ENCODE measurements at regions not wholly inside any gene's neighbourhood (a gene's known extent, or its start where the extent isn't known, plus 50 kb on each side); places are given as distances from the start of the nearest gene placed in this dataset.

- H3K27me3 ChIP-seq, result no peaks in the 10 kb centered on the region
- H3K4me3 ChIP-seq, result no peak overlapping the region
- H3K9me3 ChIP-seq (ENCODE audit: low read depth), result no peaks in the 10 kb centered on the region
- TF ChIP-seq CTCF (IDR thresholded peaks at IDR 0.05; ENCODE audit: low read depth, low read length), result no peak
- no peaks in the 10 kb centered on the region for H3K4me1 ChIP-seq (ENCODE audit: low read depth)
- DNase-seq (ENCODE audit: low read depth in 1 of 2, low spot score in 1 of 2), result no peak
- no peak overlapping the region for H3K27ac ChIP-seq
- no peaks in the 10 kb centered on the region for H3K36me3 ChIP-seq
These were observed 388.7 kb upstream of the SEMA3A start for GRCh38 chr7:84583331-84583730.

- no peak for TF ChIP-seq CTCF (IDR thresholded peaks at IDR 0.05; ENCODE audit: low read depth, low read length)
- no peak overlapping the region for H3K27ac ChIP-seq
- H3K9me3 ChIP-seq (ENCODE audit: low read depth), result no peaks in the 10 kb centered on the region
- H3K36me3 ChIP-seq, result no peaks in the 10 kb centered on the region
- no peak for DNase-seq (ENCODE audit: low read depth in 1 of 2, low spot score in 1 of 2)
- no peaks in the 10 kb centered on the region for H3K4me1 ChIP-seq (ENCODE audit: low read depth)
- H3K27me3 ChIP-seq, result no peaks in the 10 kb centered on the region
- no peak overlapping the region for H3K4me3 ChIP-seq
These were observed 388.2 kb upstream of the SEMA3A start for GRCh38 chr7:84582747-84583146.

DNA sequence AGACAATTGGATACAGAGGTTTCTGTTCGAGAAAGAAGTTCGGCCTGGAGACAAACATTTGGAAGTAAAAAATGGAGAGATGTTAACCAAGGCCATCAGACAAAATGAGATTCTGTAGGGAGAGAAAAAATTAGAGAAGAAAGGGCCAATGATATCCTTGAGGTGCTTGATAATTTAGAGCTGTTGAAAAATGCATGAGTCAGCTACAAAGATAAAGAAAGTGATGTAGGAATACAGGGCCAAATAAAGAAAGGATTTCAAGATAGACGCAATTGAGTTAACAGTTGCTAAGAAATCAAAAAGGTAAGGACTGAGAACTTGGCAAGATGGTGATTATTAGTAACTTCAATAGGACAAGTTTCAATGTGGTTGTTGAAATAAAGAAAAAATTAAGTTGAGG is 384.2 kb upstream of the SEMA3A start:
- DNase-seq (ENCODE audit: low read depth in 1 of 2, low spot score in 1 of 2), result no peak
- Histone ChIP-seq H3K9me3 (ENCODE audit: low read depth) (no peaks in the 10 kb centered on the region), H3K4me3 (no peak overlapping the region), H3K27ac (no peak overlapping the region), H3K27me3 (no peaks in the 10 kb centered on the region), H3K4me1 (ENCODE audit: low read depth) (no peaks in the 10 kb centered on the region), H3K36me3 (no peaks in the 10 kb centered on the region)
- TF ChIP-seq CTCF (IDR thresholded peaks at IDR 0.05; ENCODE audit: low read depth, low read length), result no peak

- Histone ChIP-seq H3K27me3 (no peaks in the 10 kb centered on the region), H3K4me3 (no peak overlapping the region), H3K9me3 (ENCODE audit: low read depth) (no peaks in the 10 kb centered on the region), H3K27ac (no peak overlapping the region), H3K36me3 (no peaks in the 10 kb centered on the region), H3K4me1 (ENCODE audit: low read depth) (no peaks in the 10 kb centered on the region)
- no peak for TF ChIP-seq CTCF (IDR thresholded peaks at IDR 0.05; ENCODE audit: low read depth, low read length)
- no peak for DNase-seq (ENCODE audit: low read depth in 1 of 2, low spot score in 1 of 2)
These were observed 374.2 kb upstream of the SEMA3A start for GRCh38 chr7:84568781-84569180.

- Histone ChIP-seq H3K4me1 (ENCODE audit: low read depth) (no peaks in the 10 kb centered on the region), H3K36me3 (no peaks in the 10 kb centered on the region), H3K27me3 (no peaks in the 10 kb centered on the region), H3K9me3 (ENCODE audit: low read depth) (no peaks in the 10 kb centered on the region), H3K4me3 (no peak overlapping the region), H3K27ac (no peak overlapping the region)
- no peak for DNase-seq (ENCODE audit: low read depth in 1 of 2, low spot score in 1 of 2)
- TF ChIP-seq CTCF (IDR thresholded peaks at IDR 0.05; ENCODE audit: low read depth, low read length), result no peak
These were observed 370.9 kb upstream of the SEMA3A start for GRCh38 chr7:84565345-84566074.
